Retina (tissue), 1 donor: ENCODE measurements at regions not wholly inside any gene's neighbourhood (a gene's known extent, or its start where the extent isn't known, plus 50 kb on each side); places are given as distances from the start of the nearest gene placed in this dataset.
A peak's percentile ranks its signal among the peaks of the same experiment; 100 is the strongest.

ENCODE experiments used
- DNase-seq: peaks from one replicate; pipeline ENCODE4 v3.0.0-alpha.2; 2016

DNA sequence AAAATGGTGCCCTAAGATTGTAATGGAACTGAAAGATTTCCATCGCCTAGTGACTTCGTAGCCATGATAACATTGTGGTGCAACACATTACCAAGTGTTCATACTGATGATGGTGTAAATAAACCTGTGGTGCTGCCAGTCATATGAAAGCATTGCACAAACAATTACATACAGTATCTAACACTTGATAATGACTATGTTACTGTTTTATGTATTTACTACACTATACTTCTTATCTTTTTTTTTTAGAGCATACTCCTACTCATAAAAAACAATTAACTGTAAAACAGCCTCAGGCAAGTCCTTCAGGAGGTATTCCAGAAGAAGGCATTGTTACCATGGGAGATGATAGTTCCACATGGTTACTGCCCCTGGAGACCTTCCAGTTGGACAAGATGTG is 152.7 kb upstream of the EDNRA start:
- DNase-seq = no peak

- no peak for DNase-seq
Observed at GRCh38 chr4:147328756-147329446, 152.0 kb upstream of the EDNRA start.

- no peak for DNase-seq
Observed at GRCh38 chr4:147332091-147332490, 148.8 kb upstream of the EDNRA start.

DNA sequence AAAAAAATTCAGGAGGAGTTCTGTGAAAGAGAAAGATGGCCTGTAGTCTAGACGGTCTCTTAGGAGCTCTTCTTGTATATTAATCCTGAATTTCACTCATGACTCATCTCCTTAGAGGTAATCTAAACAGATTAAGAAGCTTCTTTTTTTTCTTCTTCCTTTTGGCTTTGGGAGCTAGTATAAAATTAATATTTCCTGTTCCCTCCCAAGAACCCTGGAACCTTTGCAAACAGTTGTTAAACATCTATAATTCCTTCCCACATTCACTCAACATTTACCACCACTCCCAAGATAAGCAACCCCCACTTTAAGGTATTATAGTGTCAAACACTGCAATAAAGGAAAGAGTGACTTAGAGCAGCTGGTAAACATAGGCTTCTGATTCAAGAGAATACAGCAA is 146.4 kb upstream of the EDNRA start:
- no peak for DNase-seq

GRCh38 chr4:147335183-147335582 is 145.7 kb upstream of the EDNRA start:
- DNase-seq = no peak

DNA sequence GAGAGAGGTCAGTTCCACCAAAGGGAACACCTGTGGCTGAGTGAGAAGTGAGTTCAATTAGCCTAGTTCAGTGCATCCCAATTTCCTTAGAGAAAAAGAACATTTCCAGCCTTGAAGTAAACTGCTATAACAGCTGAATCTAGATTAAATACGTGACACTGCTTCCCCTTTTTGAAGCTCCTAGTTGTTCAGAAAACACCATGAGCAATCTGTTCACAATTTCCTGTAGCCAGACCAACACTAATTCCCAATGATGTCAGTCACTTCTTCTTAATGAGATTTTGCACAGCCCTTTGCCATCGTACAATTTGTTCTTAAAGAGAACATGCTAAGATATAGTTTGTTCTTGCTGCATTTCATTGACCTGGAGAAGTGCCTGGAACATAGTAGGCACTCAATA is 144.6 kb upstream of the EDNRA start:
- DNase-seq = no peak

DNA sequence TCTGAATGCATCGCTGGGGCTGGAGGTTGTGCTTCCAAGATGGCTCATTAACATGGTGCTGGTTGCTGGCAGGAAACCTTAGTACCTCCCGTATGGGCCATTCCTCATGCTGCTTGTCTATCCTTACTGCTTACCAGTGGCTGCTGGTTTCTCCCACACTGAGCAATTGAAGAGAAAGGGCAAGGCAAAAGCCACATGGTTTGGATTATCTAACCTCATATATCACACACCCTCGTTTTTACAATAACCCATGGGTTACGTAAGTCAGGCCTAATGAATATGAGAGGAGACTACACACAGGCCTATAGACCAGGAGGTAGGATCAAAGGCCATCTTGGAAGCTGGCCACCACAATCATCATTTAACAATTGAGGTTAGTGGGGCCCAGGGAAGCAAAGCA is 141.8 kb upstream of the EDNRA start:
- no peak for DNase-seq

GRCh38 chr4:147340111-147340510 is 140.8 kb upstream of the EDNRA start:
- DNase-seq = no peak

DNA sequence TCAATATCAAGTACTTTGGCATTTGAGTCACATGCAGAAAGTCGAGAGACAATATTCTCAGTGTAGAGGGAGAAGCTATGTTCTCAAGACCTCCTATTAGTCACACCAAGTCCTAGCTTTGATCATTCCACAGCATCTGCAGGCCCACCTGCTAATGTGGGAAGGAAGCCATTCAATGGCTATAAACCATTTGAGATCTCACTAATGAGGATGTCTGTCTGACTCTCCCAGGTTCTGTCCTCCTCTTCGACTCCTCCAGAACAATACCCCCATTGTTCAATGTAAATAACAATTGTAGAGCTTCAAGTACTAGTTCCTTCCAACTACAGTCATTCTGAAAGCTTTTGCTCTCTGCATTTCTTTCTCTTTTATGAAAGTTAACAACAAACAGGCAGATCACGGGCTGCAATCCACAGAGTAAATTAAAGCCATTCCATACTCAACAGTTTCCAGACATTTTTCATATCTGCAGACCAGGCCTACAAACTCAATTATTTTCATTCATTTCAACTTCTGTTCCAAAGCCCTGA is 140.2 kb upstream of the EDNRA start:
- peak; percentile 20 for DNase-seq

DNA sequence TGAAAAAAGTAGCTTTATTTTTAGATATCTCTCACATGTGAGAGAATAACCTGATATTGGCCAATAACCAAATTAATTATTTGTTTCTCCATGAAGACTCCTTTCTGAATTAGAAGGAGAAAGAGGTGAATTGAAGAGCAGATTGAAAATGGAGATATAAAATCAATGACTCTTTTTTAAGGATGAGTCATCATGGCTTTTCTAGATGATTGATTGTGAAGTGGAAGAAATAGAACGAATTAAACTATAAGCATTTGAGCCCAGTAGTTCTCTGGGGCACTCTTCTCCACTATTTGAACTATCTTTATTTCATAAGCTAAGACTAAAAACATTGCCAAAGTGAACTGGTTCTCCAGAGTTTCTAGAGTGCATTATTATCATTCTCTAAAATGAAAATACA is 137.2 kb upstream of the EDNRA start:
- DNase-seq = no peak

GRCh38 chr4:147345662-147346061 is 135.2 kb upstream of the EDNRA start:
- DNase-seq = no peak

DNA sequence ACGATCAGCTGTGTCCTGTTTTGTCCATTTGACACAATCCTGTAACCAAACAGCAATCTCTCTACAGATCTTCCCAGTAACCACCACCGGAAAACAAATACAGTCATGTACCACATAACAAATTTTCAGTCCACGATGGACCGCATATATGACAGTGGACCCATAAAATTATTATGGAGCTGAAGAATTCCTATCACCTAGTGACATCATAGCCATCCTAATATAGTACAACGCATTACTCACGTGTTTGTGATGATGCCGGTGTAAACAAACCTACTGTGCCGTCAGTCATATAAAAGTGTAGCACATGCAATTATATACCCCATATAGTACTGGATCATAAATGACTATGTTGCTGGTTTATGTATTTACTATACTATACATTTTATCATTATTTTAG is 133.7 kb upstream of the EDNRA start:
- DNase-seq = no peak

DNA sequence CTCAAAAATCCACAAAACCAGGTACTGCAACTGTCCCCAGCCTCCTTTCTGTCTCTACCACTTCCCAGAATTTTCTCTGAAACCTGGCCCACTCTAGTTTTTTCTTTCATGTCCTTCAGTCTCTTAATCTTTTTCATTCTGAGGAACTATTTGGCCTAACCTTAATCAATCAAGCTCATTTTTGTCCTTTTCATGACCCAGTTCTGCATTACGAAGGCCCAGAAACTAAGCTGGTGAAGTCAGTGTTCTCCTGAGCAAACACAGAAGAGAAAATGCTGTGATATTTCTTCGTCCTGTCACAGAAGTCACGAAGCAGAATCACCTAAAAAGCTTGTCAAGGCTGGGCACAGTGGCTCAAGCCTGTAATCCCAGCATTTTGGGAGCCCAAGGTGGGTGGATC is 131.7 kb upstream of the EDNRA start:
- no peak for DNase-seq

DNA sequence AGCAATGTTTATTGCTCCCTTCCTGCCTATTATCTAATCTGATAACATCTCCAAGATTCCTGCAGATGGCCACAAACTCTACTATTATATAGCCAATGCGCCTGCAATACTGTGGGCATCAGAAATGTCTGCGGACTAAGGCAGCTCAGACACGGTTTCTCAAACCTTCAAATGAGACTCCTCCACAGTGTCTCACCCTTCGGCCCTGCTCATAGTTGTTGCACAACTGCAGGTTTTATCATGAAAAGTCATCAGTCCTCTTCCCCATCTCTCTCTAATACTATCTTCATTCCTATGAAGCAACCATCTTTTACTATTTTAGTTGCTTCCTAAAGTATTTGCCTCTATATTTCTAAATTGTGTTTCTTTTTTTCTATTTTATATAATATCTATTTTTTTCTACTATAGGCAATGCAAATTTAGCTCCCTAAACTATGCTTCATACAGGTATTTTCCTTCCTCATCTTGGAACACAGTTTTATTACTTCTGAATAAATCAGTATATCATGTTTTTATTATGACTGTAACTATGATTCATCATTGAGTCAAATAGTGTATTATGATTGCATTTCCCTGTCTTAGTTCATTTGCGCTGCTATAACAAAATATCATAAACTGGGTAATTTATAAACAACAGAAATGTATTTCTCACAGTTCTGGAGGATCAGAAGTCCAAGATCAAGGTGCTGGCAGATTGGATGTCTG is 129.7 kb upstream of the EDNRA start:
- DNase-seq = no peak

GRCh38 chr4:147354237-147354636 is 126.7 kb upstream of the EDNRA start:
- no peak for DNase-seq

GRCh38 chr4:147355032-147355656 is 125.8 kb upstream of the EDNRA start:
- DNase-seq = no peak

GRCh38 chr4:147355847-147356246 is 125.0 kb upstream of the EDNRA start:
- DNase-seq = no peak

DNA sequence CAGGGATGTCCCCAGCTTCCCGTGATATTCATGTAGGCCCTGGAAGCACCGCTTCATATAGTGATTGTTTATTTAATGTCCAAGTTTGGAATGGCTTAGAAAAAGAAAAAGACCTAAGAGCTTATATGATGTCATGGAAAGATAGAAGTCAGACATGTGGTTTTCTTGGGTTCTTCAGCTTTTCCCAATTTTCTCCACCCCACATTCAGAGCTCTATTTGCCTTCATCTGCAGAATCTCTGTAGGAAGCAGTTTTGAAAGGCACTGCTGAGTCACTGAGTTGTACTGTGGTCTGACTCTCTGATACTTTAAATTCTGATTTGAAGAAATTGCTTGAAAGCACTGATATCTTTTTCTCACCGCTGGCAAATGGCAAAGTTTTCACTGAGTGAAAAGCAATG is 120.6 kb upstream of the EDNRA start:
- DNase-seq = no peak

GRCh38 chr4:147361726-147362125 is 119.2 kb upstream of the EDNRA start:
- DNase-seq = no peak

GRCh38 chr4:147362938-147363337 is 118.0 kb upstream of the EDNRA start:
- no peak for DNase-seq

GRCh38 chr4:147363514-147363913 is 117.4 kb upstream of the EDNRA start:
- no peak for DNase-seq

- DNase-seq = no peak
Observed at GRCh38 chr4:147365396-147365795, 115.5 kb upstream of the EDNRA start.

GRCh38 chr4:147366164-147366563 is 114.7 kb upstream of the EDNRA start:
- DNase-seq = no peak

GRCh38 chr4:147367891-147368290 is 113.0 kb upstream of the EDNRA start:
- DNase-seq = no peak
